HEK293T (cell line): ENCODE measurements at regions not wholly inside any gene's neighbourhood (a gene's known extent, or its start where the extent isn't known, plus 50 kb on each side); places are given as distances from the start of the nearest gene placed in this dataset.

Experiments used
- BHLHE40 ChIP-seq: fragments of 450-650 bp; IDR thresholded peaks from 2 replicates; pipeline ENCODE4 v1.6.1; 2016; ENCODE audit warnings: mild to moderate bottlenecking, moderate library complexity, borderline replicate concordance
- ELF4 ChIP-seq: fragments of 450-650 bp; IDR thresholded peaks from 2 replicates; pipeline ENCODE4 v1.6.1; 2017; ENCODE audit warnings: antibody characterized with exemption
- FOXM1 ChIP-seq: fragments of 450-650 bp; IDR thresholded peaks from 2 replicates; pipeline ENCODE4 v1.6.1; 2017; ENCODE audit warnings: mild to moderate bottlenecking, borderline replicate concordance
- TARDBP ChIP-seq: fragments of 450-650 bp; IDR thresholded peaks from 2 replicates; pipeline ENCODE4 v1.6.1; 2016
- ZNF384 ChIP-seq: fragments of 450-650 bp; IDR thresholded peaks from 2 replicates; pipeline ENCODE4 v1.6.1; 2016
- TF ChIP-seq, protein P1 (sequence below): fragments of 450-650 bp; IDR thresholded peaks from 2 replicates; pipeline ENCODE4 v1.6.1; 2016

- no peak for TF ChIP-seq TARDBP
- TF ChIP-seq ZNF384: no peak
- TF ChIP-seq FOXM1: no peak
- TF ChIP-seq, protein P1, sequence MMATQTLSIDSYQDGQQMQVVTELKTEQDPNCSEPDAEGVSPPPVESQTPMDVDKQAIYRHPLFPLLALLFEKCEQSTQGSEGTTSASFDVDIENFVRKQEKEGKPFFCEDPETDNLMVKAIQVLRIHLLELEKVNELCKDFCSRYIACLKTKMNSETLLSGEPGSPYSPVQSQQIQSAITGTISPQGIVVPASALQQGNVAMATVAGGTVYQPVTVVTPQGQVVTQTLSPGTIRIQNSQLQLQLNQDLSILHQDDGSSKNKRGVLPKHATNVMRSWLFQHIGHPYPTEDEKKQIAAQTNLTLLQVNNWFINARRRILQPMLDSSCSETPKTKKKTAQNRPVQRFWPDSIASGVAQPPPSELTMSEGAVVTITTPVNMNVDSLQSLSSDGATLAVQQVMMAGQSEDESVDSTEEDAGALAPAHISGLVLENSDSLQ: no peak
- no peak for TF ChIP-seq ELF4
- TF ChIP-seq BHLHE40: no peak
Measured at GRCh38 chr11:25453471-25453870, 878.5 kb upstream of the ANO3 start.
